ENCODE measurements at regions not wholly inside any gene's neighbourhood (a gene's known extent, or its start where the extent isn't known, plus 50 kb on each side); places are given as distances from the start of the nearest gene placed in this dataset.
"Not testable (repeated sequence)": the region's sequence is repeated elsewhere in the genome, so short reads cannot be mapped to it uniquely, and the experiment has no call there.

GRCh38 chr20:53676987-53677386, 83.3 kb upstream of the ZNF217 start:
- DNase-seq (ENCODE audit: low read depth in 2 of 3, low spot score in 1 of 3): no peak

GRCh38 chr20:53676519-53676822, 82.8 kb upstream of the ZNF217 start:
- no peak for DNase-seq (ENCODE audit: low read depth in 2 of 3, low spot score in 1 of 3)

- no peak for DNase-seq (ENCODE audit: low read depth in 2 of 3, low spot score in 1 of 3)
Measured at GRCh38 chr20:53672484-53673129, 79.0 kb upstream of the ZNF217 start.

GRCh38 chr20:53671370-53671769, 77.7 kb upstream of the ZNF217 start:
- DNase-seq (ENCODE audit: low read depth in 2 of 3, low spot score in 1 of 3): no peak

- DNase-seq (ENCODE audit: low read depth in 2 of 3, low spot score in 1 of 3): not testable (repeated sequence)
Measured at GRCh38 chr20:53669517-53670313, 76.1 kb upstream of the ZNF217 start.

GRCh38 chr20:53668992-53669391, 75.4 kb upstream of the ZNF217 start:
- no peak for DNase-seq (ENCODE audit: low read depth in 2 of 3, low spot score in 1 of 3)

GRCh38 chr20:53666144-53666543, 72.5 kb upstream of the ZNF217 start:
- no peak for DNase-seq (ENCODE audit: low read depth in 2 of 3, low spot score in 1 of 3)

- DNase-seq (ENCODE audit: low read depth in 2 of 3, low spot score in 1 of 3): no peak
Measured at GRCh38 chr20:53664121-53664520, 70.5 kb upstream of the ZNF217 start.

- not testable (repeated sequence) for DNase-seq (ENCODE audit: low read depth in 2 of 3, low spot score in 1 of 3)
Measured at GRCh38 chr20:53663521-53663920, 69.9 kb upstream of the ZNF217 start.

GRCh38 chr20:53662595-53662994, 69.0 kb upstream of the ZNF217 start:
- no peak for DNase-seq (ENCODE audit: low read depth in 2 of 3, low spot score in 1 of 3)

GRCh38 chr20:53660947-53661381, 67.3 kb upstream of the ZNF217 start:
- no peak for DNase-seq (ENCODE audit: low read depth in 2 of 3, low spot score in 1 of 3)

- peak; percentile 20 to 38 (median 23) for DNase-seq (ENCODE audit: low read depth in 2 of 3, low spot score in 1 of 3)
Measured at GRCh38 chr20:53660078-53660909, 66.7 kb upstream of the ZNF217 start.

- no peak for DNase-seq (ENCODE audit: low read depth in 2 of 3, low spot score in 1 of 3)
Measured at GRCh38 chr20:53658973-53659372, 65.3 kb upstream of the ZNF217 start.

GRCh38 chr20:53658322-53658721, 64.7 kb upstream of the ZNF217 start:
- DNase-seq (ENCODE audit: low read depth in 2 of 3, low spot score in 1 of 3): no peak

GRCh38 chr20:53657732-53658131, 64.1 kb upstream of the ZNF217 start:
- no peak for DNase-seq (ENCODE audit: low read depth in 2 of 3, low spot score in 1 of 3)

GRCh38 chr20:53657279-53657678, 63.6 kb upstream of the ZNF217 start:
- no peak for DNase-seq (ENCODE audit: low read depth in 2 of 3, low spot score in 1 of 3)

GRCh38 chr20:53656293-53657202, 62.9 kb upstream of the ZNF217 start:
- DNase-seq (ENCODE audit: low read depth in 2 of 3, low spot score in 1 of 3): no peak

- no peak for DNase-seq (ENCODE audit: low read depth in 2 of 3, low spot score in 1 of 3)
Measured at GRCh38 chr20:53655625-53656292, 62.1 kb upstream of the ZNF217 start.

- no peak for DNase-seq (ENCODE audit: low read depth in 2 of 3, low spot score in 1 of 3)
Measured at GRCh38 chr20:53654932-53655624, 61.4 kb upstream of the ZNF217 start.

- not testable (repeated sequence) for DNase-seq (ENCODE audit: low read depth in 2 of 3, low spot score in 1 of 3)
Measured at GRCh38 chr20:53654521-53654920, 60.9 kb upstream of the ZNF217 start.
